ENCODE measurements at regions not wholly inside any gene's neighbourhood (a gene's known extent, or its start where the extent isn't known, plus 50 kb on each side); places are given as distances from the start of the nearest gene placed in this dataset.

DNA sequence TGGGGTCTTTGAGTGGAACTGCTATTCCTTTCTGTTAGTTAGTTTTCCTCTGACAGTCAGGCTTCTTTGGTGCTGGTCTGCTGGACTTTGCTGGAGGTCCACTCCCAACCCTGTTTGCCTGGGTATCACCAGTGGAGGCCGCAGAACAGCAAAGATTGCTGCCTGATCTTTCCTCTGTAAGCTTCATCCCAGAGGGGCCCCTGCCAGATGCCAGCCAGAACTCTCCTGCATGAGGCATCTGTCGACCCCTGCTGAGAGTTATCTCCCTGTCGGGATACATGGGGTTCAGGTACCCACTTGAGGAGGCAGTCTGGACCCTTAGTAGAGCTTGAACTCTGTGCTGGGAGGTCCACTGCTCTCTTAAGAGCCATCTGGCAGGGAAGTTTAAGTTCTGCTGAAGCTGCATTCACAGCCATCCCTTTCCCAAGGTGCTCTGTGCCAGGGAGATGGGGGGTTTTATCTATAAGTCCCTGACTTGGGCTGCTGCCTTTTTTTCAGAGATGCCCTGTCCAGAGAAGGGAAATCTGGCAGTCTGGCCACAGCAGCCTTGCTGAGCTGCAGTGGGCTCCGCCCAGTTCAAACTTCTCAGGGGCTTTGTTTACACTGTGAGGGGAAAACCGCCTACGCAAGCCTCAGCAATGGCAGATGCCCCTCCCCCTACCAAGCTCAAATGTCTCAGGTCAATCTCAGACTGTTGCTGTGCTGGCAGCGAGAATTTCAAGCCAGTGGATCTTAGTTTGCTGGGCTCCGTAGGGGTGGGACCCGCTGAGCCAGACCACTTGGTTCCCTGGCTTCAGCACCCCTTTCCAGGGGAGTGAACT is 89.7 kb upstream of the CDK6 start:
- peak; percentile 50 to 88 (median 85) for DNase-seq
- intact Hi-C loops (cut with DNase I): no loop called here
- H3K27me3 ChIP-seq (ENCODE audit: control insufficient read depth, insufficient read depth, low read length): no peaks in the 10 kb centered on the region

GRCh38 chr7:92924800-92925199 is 88.4 kb upstream of the CDK6 start:
- TF ChIP-seq CTCF (IDR thresholded peaks at IDR 0.05; ENCODE audit: borderline replicate concordance, extremely low read depth, insufficient read depth): no peak
- no peak overlapping the region for H3K27ac ChIP-seq (ENCODE audit: low read depth in 2 of 2, low read length in 2 of 2)
- no peaks in the 10 kb centered on the region for H3K4me1 ChIP-seq (ENCODE audit: control insufficient read depth in 2 of 3, insufficient read depth in 2 of 3, low read depth in 1 of 3, low read length in 3 of 3)
- H3K36me3 ChIP-seq (ENCODE audit: control insufficient read depth in 2 of 3, insufficient read depth in 3 of 3, low read length in 3 of 3): no peaks in the 10 kb centered on the region
- H3K27me3 ChIP-seq (ENCODE audit: control insufficient read depth, insufficient read depth, low read length): no peaks in the 10 kb centered on the region
- H3K9ac ChIP-seq (ENCODE audit: low read length in 3 of 3): no peak overlapping the region
- H3K9me3 ChIP-seq (ENCODE audit: control insufficient read depth in 2 of 3, insufficient read depth in 1 of 3, low read length in 3 of 3): peaks cover 0 to 3% (median 0%) of the 10 kb centered on the region in 3 donors
- no peak overlapping the region for H3K4me3 ChIP-seq (ENCODE audit: low read length in 3 of 3)
- intact Hi-C loops (cut with DNase I): no loop called here
- no peak for FAIRE-seq
- DNase-seq: peak in 1 of 5 donors; percentile 37

More for the DNA sequence above, 89.7 kb upstream of the CDK6 start:
- no peaks in the 10 kb centered on the region for H3K4me1 ChIP-seq (ENCODE audit: control insufficient read depth in 2 of 3, insufficient read depth in 2 of 3, low read depth in 1 of 3, low read length in 3 of 3)
- H3K27ac ChIP-seq (ENCODE audit: low read depth in 2 of 2, low read length in 2 of 2): no peak overlapping the region
- no peak overlapping the region for H3K4me3 ChIP-seq (ENCODE audit: low read length in 3 of 3)
- peaks cover 0 to 5% (median 0%) of the 10 kb centered on the region in 3 donors for H3K9me3 ChIP-seq (ENCODE audit: control insufficient read depth in 2 of 3, insufficient read depth in 1 of 3, low read length in 3 of 3)
- FAIRE-seq: no peak
- no peak overlapping the region for H3K9ac ChIP-seq (ENCODE audit: low read length in 3 of 3)
- H3K36me3 ChIP-seq (ENCODE audit: control insufficient read depth in 2 of 3, insufficient read depth in 3 of 3, low read length in 3 of 3): no peaks in the 10 kb centered on the region
- TF ChIP-seq CTCF (IDR thresholded peaks at IDR 0.05; ENCODE audit: borderline replicate concordance, extremely low read depth, insufficient read depth): no peak

DNA sequence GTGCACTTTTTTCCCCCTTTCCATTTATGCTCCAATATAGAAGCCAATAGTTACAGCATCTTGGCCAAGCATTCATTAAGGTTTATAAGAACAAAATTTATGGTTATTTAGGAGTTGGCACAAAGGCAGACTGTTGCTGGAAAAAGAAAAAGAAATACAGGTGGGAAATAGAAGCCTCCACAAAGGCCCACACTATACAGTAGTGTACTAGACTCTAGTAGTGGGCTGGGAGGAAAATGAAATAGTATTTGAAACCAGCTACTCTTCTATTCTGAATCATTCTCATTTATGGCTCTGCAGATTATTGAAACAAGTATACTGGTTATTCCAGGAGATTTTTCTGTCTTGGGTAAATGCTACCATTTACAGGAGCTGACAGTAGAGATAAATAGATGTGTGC is 80.9 kb upstream of the CDK6 start:
- Histone ChIP-seq H3K36me3 (ENCODE audit: control insufficient read depth in 2 of 3, insufficient read depth in 3 of 3, low read length in 3 of 3) (no peaks in the 10 kb centered on the region), H3K27ac (ENCODE audit: low read depth in 2 of 2, low read length in 2 of 2) (no peak overlapping the region), H3K9me3 (ENCODE audit: control insufficient read depth in 2 of 3, insufficient read depth in 1 of 3, low read length in 3 of 3) (no peaks in the 10 kb centered on the region), H3K27me3 (ENCODE audit: control insufficient read depth, insufficient read depth, low read length) (no peaks in the 10 kb centered on the region), H3K9ac (ENCODE audit: low read length in 3 of 3) (no peak overlapping the region), H3K4me1 (ENCODE audit: control insufficient read depth in 2 of 3, insufficient read depth in 2 of 3, low read depth in 1 of 3, low read length in 3 of 3) (no peaks in the 10 kb centered on the region), H3K4me3 (ENCODE audit: low read length in 3 of 3) (no peak overlapping the region)
- DNase-seq (no peak), FAIRE-seq (no peak)
- intact Hi-C loops (cut with DNase I): no loop called here
- TF ChIP-seq CTCF (IDR thresholded peaks at IDR 0.05; ENCODE audit: borderline replicate concordance, extremely low read depth, insufficient read depth): no peak
